Caco-2 (cell line): ENCODE measurements at regions not wholly inside any gene's neighbourhood (a gene's known extent, or its start where the extent isn't known, plus 50 kb on each side); places are given as distances from the start of the nearest gene placed in this dataset.

Experiments used
- BruUV-seq: library from RNA; stranded (reverse); fragments of 400-500 nt; replicated peaks from 2 replicates; lab custom pipeline; 2021; lab: Mats Ljungman, UMichigan
- CTCF ChIA-PET: fragments of 300-600 bp; sonication (Branson Sonifier 250); formaldehyde crosslinking; loops from one replicate; lab custom pipeline; 2022; ENCODE audit warnings: antibody characterized with exemption; lab: Charles Lee
- POLR2A ChIA-PET: fragments of 300-600 bp; sonication (Branson Sonifier 250); formaldehyde crosslinking; loops from one replicate; lab custom pipeline; 2022; ENCODE audit warnings: antibody characterized with exemption; lab: Charles Lee
- DNase-seq, 2 experiments: peaks; one replicate each; pipeline versions ENCODE4 v3.0.0 to v3.0.0-alpha.2; 2020 to 2022
- H3K27me3 ChIP-seq: replicated peaks from 2 replicates; pipeline ENCODE4 v1.6.0; 2011; ENCODE audit warnings: low read length; ENCODE audit not compliant: control insufficient read depth, insufficient read depth
- H3K36me3 ChIP-seq: 2 replicates; pipeline ENCODE4 v1.5.1; 2011; ENCODE audit warnings: low read length; ENCODE audit not compliant: control insufficient read depth, insufficient read depth
- H3K4me1 ChIP-seq: fragments of 250-450 bp; sonication (Bioruptor Pico); 2 replicates; pipeline ENCODE4 v1.5.1; 2020; ENCODE audit warnings: mild to moderate bottlenecking
- H3K4me3 ChIP-seq: 2 replicates; pipeline ENCODE4 v1.5.1; 2011; ENCODE audit warnings: low read depth, mild to moderate bottlenecking, control low read depth, low read length
- H3K9me3 ChIP-seq: fragments of 250-450 bp; sonication (Bioruptor Pico); 2 replicates; pipeline ENCODE4 v1.5.1; 2020; ENCODE audit warnings: mild to moderate bottlenecking, moderate library complexity
- H3K27ac Mint-ChIP-seq: one replicate; pipeline ENCODE4 v1.8.0; 2022; ENCODE audit warnings: mixed read lengths; ENCODE audit not compliant: unreplicated experiment
- H3K27me3 Mint-ChIP-seq: one replicate; pipeline ENCODE4 v1.8.0; 2022; ENCODE audit warnings: mixed read lengths; ENCODE audit not compliant: insufficient read depth, unreplicated experiment
- H3K36me3 Mint-ChIP-seq: one replicate; pipeline ENCODE4 v1.8.0; 2022; ENCODE audit warnings: mild to moderate bottlenecking, mixed read lengths; ENCODE audit not compliant: insufficient read depth, unreplicated experiment
- H3K4me1 Mint-ChIP-seq: one replicate; pipeline ENCODE4 v1.8.0; 2022; ENCODE audit warnings: low read depth, mixed read lengths; ENCODE audit not compliant: unreplicated experiment
- H3K4me3 Mint-ChIP-seq: one replicate; pipeline ENCODE4 v1.8.0; 2022; ENCODE audit warnings: mild to moderate bottlenecking, moderate library complexity, mixed read lengths; ENCODE audit not compliant: unreplicated experiment
- H3K9me3 Mint-ChIP-seq: one replicate; pipeline ENCODE4 v1.8.0; 2022; ENCODE audit warnings: mixed read lengths; ENCODE audit not compliant: unreplicated experiment
- intact Hi-C: fragments of 100-400 bp; cut with micrococcal nuclease; formaldehyde crosslinking; loops from one replicate; pipeline ENCODE4 v1.10.0; 2022; ENCODE audit not compliant: unreplicated experiment
- TF ChIP-seq, protein P1 (sequence below), 2 experiments: fragments of 200-600 bp in 1 of 2; IDR thresholded peaks; 1 replicate in 1 of 2; 2 replicates in 1 of 2; pipeline versions ENCODE4 v1.5.1 to v1.8.0; 2011 to 2022; ENCODE audit warnings: antibody characterized with exemption in 1 of 2, control low read depth in 1 of 2, inconsistent platforms in 1 of 2, low read depth in 1 of 2, low read length in 1 of 2, mild to moderate bottlenecking in 1 of 2, moderate library complexity in 1 of 2; ENCODE audit not compliant: insufficient read depth in 1 of 2, severe bottlenecking in 1 of 2, unreplicated experiment in 1 of 2

GRCh38 chr16:9191274-9191850 lies 99.9 kb downstream of the HAPSTR1 start:
- Histone ChIP-seq H3K36me3 (no peaks in the 10 kb centered on the region), H3K9me3 (no peaks in the 10 kb centered on the region), H3K27me3 (no peaks in the 10 kb centered on the region), H3K4me3 (no peak overlapping the region), H3K4me1 (no peaks in the 10 kb centered on the region)
- POLR2A ChIA-PET, result no interaction called here
- no peak overlapping the region for H3K4me3 Mint-ChIP-seq
- H3K4me1 Mint-ChIP-seq, result no peaks in the 10 kb centered on the region
- CTCF ChIA-PET, result no interaction called here
- no peak for DNase-seq
- H3K36me3 Mint-ChIP-seq, result no peaks in the 10 kb centered on the region
- intact Hi-C loops, result no loop called here
- no peak overlapping the region for H3K27ac Mint-ChIP-seq
- no peaks in the 10 kb centered on the region for H3K9me3 Mint-ChIP-seq
- TF ChIP-seq, protein P1, sequence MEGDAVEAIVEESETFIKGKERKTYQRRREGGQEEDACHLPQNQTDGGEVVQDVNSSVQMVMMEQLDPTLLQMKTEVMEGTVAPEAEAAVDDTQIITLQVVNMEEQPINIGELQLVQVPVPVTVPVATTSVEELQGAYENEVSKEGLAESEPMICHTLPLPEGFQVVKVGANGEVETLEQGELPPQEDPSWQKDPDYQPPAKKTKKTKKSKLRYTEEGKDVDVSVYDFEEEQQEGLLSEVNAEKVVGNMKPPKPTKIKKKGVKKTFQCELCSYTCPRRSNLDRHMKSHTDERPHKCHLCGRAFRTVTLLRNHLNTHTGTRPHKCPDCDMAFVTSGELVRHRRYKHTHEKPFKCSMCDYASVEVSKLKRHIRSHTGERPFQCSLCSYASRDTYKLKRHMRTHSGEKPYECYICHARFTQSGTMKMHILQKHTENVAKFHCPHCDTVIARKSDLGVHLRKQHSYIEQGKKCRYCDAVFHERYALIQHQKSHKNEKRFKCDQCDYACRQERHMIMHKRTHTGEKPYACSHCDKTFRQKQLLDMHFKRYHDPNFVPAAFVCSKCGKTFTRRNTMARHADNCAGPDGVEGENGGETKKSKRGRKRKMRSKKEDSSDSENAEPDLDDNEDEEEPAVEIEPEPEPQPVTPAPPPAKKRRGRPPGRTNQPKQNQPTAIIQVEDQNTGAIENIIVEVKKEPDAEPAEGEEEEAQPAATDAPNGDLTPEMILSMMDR (IDR thresholded peaks at IDR 0.05; ENCODE audit: insufficient read depth in 1 of 2, low read depth in 1 of 2, low read length in 1 of 2, severe bottlenecking in 1 of 2, unreplicated experiment in 1 of 2), result no peak
- H3K27me3 Mint-ChIP-seq, result peaks cover 2% of the 10 kb centered on the region
- BruUV-seq, result no TSS peak

GRCh38 chr16:9192746-9193145 lies 101.3 kb downstream of the HAPSTR1 start:
- CTCF ChIA-PET, result no interaction called here
- Mint-ChIP-seq H3K9me3 (no peaks in the 10 kb centered on the region), H3K4me3 (no peak overlapping the region), H3K27me3 (peaks cover 2% of the 10 kb centered on the region), H3K4me1 (no peaks in the 10 kb centered on the region), H3K36me3 (no peaks in the 10 kb centered on the region), H3K27ac (no peak overlapping the region)
- Histone ChIP-seq H3K4me3 (no peak overlapping the region), H3K36me3 (no peaks in the 10 kb centered on the region), H3K4me1 (no peaks in the 10 kb centered on the region), H3K27me3 (no peaks in the 10 kb centered on the region), H3K9me3 (no peaks in the 10 kb centered on the region)
- TF ChIP-seq, protein P1 (IDR thresholded peaks at IDR 0.05; ENCODE audit: insufficient read depth in 1 of 2, low read depth in 1 of 2, low read length in 1 of 2, severe bottlenecking in 1 of 2, unreplicated experiment in 1 of 2), result no peak
- DNase-seq, result no peak
- POLR2A ChIA-PET, result no interaction called here
- BruUV-seq, result no TSS peak
- intact Hi-C loops, result no loop called here

- no peaks in the 10 kb centered on the region; the same call in none of the 2 replicates for H3K9me3 ChIP-seq
- DNase-seq, result no peak
- ChIA-PET CTCF (no interaction called here), POLR2A (no interaction called here)
- H3K27me3 ChIP-seq, result no peaks in the 10 kb centered on the region
- no peaks in the 10 kb centered on the region for H3K36me3 ChIP-seq
- Mint-ChIP-seq H3K4me3 (no peak overlapping the region), H3K4me1 (no peaks in the 10 kb centered on the region), H3K9me3 (no peaks in the 10 kb centered on the region), H3K27ac (no peak overlapping the region), H3K27me3 (peaks cover 2% of the 10 kb centered on the region), H3K36me3 (no peaks in the 10 kb centered on the region)
- BruUV-seq, result no TSS peak
- no peak overlapping the region for H3K4me3 ChIP-seq
- TF ChIP-seq, protein P1 (IDR thresholded peaks at IDR 0.05; ENCODE audit: insufficient read depth in 1 of 2, low read depth in 1 of 2, low read length in 1 of 2, severe bottlenecking in 1 of 2, unreplicated experiment in 1 of 2), result no peak
- no peaks in the 10 kb centered on the region for H3K4me1 ChIP-seq
- intact Hi-C loops, result no loop called here
Measured at GRCh38 chr16:9195287-9195686, 103.8 kb downstream of the HAPSTR1 start.
